Neural cell (in vitro differentiated cells): ENCODE measurements at regions not wholly inside any gene's neighbourhood (a gene's known extent, or its start where the extent isn't known, plus 50 kb on each side); places are given as distances from the start of the nearest gene placed in this dataset.

Source experiments
- EP300 ChIP-seq: fragments of 450-650 bp; conservative IDR thresholded peaks from 2 replicates; pipeline ENCODE4 v1.6.1; 2014; ENCODE audit warnings: antibody characterized with exemption, mild to moderate bottlenecking, moderate library complexity; ENCODE audit not compliant: poor library complexity, severe bottlenecking
- EZH2 ChIP-seq: fragments of 200-600, 300-800 bp; shearing (Covaris generic), sonication (generic); IDR thresholded peaks from 2 replicates; pipeline ENCODE4 v1.6.1; 2014; ENCODE audit warnings: antibody characterized with exemption, low read length, borderline replicate concordance, mild to moderate bottlenecking; ENCODE audit not compliant: insufficient read depth, poor library complexity, severe bottlenecking
- POLR2AphosphoS5 ChIP-seq: IDR thresholded peaks from 2 replicates; pipeline ENCODE4 v1.6.1; 2012
- SMC3 ChIP-seq: fragments of 450-650 bp; conservative IDR thresholded peaks from 2 replicates; pipeline ENCODE4 v1.6.1; 2014; ENCODE audit warnings: antibody characterized with exemption, mild to moderate bottlenecking, moderate library complexity; ENCODE audit not compliant: poor library complexity
- TF ChIP-seq, protein P1 (sequence below): fragments of 450-650 bp; IDR thresholded peaks from 2 replicates; pipeline ENCODE4 v1.5.1; 2014; ENCODE audit warnings: antibody characterized with exemption, mild to moderate bottlenecking, moderate library complexity; ENCODE audit not compliant: poor library complexity, severe bottlenecking
- TF ChIP-seq, protein P2 (sequence below): IDR thresholded peaks from 2 replicates; pipeline ENCODE4 v1.6.1; 2012; ENCODE audit warnings: borderline replicate concordance

DNA sequence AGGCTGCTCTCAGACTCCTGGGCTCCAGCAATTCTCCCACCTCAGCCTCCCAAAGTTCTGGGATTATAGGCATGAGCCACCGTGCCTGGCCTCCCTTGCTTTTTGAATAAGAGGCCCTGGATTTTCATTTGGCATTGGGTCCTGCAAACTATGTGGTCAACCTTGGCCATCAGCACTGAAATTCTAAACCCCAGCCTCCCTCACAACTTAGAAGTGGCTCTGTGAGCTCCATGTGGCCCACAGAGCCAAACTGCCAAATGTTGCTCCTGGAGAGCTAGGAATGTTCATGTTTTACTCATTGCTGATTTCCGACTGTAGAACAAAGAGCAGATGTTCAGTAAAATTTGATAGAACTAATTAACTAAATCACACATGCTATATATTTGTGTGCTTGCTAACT, 210.6 kb upstream of the AGAP1 start:
- TF ChIP-seq, protein P1, sequence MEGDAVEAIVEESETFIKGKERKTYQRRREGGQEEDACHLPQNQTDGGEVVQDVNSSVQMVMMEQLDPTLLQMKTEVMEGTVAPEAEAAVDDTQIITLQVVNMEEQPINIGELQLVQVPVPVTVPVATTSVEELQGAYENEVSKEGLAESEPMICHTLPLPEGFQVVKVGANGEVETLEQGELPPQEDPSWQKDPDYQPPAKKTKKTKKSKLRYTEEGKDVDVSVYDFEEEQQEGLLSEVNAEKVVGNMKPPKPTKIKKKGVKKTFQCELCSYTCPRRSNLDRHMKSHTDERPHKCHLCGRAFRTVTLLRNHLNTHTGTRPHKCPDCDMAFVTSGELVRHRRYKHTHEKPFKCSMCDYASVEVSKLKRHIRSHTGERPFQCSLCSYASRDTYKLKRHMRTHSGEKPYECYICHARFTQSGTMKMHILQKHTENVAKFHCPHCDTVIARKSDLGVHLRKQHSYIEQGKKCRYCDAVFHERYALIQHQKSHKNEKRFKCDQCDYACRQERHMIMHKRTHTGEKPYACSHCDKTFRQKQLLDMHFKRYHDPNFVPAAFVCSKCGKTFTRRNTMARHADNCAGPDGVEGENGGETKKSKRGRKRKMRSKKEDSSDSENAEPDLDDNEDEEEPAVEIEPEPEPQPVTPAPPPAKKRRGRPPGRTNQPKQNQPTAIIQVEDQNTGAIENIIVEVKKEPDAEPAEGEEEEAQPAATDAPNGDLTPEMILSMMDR, result no peak
- no peak for TF ChIP-seq POLR2AphosphoS5
- TF ChIP-seq, protein P2, sequence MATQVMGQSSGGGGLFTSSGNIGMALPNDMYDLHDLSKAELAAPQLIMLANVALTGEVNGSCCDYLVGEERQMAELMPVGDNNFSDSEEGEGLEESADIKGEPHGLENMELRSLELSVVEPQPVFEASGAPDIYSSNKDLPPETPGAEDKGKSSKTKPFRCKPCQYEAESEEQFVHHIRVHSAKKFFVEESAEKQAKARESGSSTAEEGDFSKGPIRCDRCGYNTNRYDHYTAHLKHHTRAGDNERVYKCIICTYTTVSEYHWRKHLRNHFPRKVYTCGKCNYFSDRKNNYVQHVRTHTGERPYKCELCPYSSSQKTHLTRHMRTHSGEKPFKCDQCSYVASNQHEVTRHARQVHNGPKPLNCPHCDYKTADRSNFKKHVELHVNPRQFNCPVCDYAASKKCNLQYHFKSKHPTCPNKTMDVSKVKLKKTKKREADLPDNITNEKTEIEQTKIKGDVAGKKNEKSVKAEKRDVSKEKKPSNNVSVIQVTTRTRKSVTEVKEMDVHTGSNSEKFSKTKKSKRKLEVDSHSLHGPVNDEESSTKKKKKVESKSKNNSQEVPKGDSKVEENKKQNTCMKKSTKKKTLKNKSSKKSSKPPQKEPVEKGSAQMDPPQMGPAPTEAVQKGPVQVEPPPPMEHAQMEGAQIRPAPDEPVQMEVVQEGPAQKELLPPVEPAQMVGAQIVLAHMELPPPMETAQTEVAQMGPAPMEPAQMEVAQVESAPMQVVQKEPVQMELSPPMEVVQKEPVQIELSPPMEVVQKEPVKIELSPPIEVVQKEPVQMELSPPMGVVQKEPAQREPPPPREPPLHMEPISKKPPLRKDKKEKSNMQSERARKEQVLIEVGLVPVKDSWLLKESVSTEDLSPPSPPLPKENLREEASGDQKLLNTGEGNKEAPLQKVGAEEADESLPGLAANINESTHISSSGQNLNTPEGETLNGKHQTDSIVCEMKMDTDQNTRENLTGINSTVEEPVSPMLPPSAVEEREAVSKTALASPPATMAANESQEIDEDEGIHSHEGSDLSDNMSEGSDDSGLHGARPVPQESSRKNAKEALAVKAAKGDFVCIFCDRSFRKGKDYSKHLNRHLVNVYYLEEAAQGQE, result no peak
- no peak for TF ChIP-seq EP300
- TF ChIP-seq EZH2, result no peak
- TF ChIP-seq SMC3, result no peak
